GM18909 (cell line): ENCODE measurements at regions not wholly inside any gene's neighbourhood (a gene's known extent, or its start where the extent isn't known, plus 50 kb on each side); places are given as distances from the start of the nearest gene placed in this dataset.
"Not testable (repeated sequence)": the region's sequence is repeated elsewhere in the genome, so short reads cannot be mapped to it uniquely, and the experiment has no call there.

ENCODE experiments used
- ATAC-seq: cut with Tn5 transposase; IDR thresholded peaks from one replicate; pipeline ENCODE4 v1.9.1; 2021; ENCODE audit warnings: mild to moderate bottlenecking; ENCODE audit not compliant: unreplicated experiment, poor library complexity

- no peak for ATAC-seq
These were observed 765.2 kb upstream of the NUDT12 start for GRCh38 chr5:104327801-104328200.

DNA sequence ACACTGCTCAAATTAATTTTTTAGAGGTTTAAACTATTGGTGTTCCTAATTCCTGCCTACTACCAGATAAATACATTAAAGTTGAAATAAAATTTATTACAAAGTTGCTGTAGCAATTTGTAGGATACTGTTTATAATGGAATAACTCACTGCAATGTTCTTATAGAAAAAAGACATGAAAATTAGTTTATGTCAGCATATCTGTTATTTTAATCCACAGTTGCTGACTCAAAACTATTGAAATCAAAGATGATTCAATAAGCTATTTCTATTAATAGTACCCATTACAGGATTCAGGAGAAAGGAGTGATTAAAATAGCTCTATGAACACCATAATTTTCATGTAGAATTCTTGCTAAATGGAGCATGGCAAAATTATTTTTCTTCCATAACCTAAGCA is 764.4 kb upstream of the NUDT12 start:
- ATAC-seq, result no peak

DNA sequence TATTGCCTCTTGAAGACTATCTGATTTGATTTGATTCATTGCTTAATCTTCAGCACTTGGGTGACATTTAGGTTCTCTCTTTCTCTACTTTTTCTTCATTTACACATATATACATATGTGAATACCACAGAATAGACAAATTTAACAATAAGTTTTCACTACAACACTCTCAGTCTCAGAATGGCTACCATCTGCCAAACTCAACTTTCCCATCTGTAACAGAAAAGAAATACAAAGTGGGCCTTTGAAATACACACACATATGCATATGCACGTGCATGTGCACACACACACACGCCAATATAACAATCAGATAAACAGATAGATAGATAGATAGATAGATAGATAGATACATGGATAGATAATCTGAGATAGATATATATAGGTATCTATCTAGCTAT is 762.8 kb upstream of the NUDT12 start:
- ATAC-seq, result no peak

- ATAC-seq, result not testable (repeated sequence)
These were observed 754.1 kb upstream of the NUDT12 start for GRCh38 chr5:104316676-104317075.

- no peak for ATAC-seq
These were observed 749.9 kb upstream of the NUDT12 start for GRCh38 chr5:104312481-104312880.

DNA sequence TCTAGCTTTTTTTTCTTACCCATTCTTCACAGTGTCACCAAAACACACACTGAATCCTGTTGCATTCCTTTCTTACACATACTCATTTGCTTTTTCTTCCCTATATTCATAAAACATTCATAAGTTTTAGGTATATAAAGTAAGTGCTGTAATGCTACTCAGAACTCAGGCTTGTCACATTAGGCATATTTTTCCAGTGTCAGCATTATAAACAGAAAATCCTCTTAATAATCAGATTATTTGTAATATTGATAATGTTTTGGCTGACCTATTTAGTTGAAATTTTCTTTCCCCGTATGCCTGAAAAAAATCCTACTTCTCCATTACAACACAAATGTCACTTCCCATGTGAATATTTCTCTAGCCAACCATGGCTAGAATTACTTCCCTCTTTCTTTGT is 743.0 kb upstream of the NUDT12 start:
- no peak for ATAC-seq

- no peak for ATAC-seq
These were observed 737.6 kb upstream of the NUDT12 start for GRCh38 chr5:104299998-104300706.

- no peak for ATAC-seq
These were observed 735.9 kb upstream of the NUDT12 start for GRCh38 chr5:104298518-104298917.

- no peak for ATAC-seq
These were observed 734.5 kb upstream of the NUDT12 start for GRCh38 chr5:104297076-104297475.

DNA sequence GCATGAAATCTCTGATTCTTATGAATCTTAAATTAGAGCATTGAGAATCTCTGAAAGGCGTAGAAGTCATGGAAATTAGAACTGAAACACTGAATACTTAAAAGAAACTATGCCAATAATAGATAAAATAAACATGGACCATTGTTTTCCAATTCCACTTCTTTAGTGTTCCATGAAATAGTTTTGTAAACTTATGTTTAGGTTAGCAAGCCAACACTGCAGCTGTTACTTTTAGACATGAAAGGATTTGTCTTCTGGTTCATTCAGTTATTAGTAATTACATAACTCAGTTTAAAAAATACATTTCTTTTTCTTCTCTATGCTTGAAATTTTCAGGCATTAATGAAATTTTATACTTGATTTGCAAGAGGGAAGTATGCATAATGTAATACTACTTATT is 733.4 kb upstream of the NUDT12 start:
- no peak for ATAC-seq

DNA sequence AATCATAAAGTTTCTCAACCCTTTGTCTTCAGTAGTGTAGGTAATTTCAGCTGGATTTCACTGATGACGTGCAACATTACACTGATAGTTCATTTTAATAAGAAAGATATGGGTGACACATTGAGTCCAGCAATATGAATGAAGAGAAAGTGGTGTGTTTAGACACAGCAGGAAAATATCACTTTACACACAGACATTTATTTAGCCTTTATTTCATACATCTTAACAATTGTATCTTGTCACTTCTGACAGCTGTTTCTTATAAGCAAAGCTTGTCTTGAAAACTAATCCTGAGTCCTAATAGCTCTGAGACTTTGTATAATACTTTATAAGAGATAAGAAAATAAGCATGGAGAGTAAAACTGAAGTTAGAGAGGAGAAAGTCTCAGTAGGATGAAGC is 720.5 kb upstream of the NUDT12 start:
- no peak for ATAC-seq

GRCh38 chr5:104273725-104274124 is 711.1 kb upstream of the NUDT12 start:
- ATAC-seq, result no peak

DNA sequence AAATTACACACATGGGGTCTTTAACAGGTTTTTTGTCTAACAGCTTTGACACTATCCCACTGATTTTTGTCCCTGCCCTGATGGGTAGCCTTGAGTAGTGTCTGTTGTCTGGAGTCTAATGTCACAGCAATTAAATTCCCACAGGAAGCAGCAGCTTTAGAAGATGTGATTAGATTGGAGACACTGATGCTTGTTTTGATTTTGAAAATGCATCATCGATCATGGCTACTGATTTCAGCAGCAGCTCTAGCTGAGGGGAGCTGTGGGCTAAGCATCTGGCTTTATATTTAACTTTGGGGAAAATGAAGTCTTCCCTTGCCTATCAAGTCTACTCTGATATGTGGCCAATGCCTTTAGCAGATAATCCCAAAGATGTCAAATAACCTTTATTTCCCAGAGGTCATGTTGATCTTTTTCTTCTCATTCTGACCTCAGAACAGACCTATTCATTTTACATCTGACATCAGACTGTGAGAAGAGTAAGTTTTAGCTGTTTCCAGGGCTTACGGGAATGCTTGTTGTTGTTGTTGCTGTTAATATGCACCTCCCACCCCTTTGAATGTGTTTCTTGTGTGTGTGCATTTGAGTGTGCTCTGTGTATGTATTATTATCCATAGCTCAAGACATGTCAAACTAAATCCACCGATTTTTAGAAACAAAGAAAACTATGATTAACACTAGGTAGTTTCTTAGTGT is 704.9 kb upstream of the NUDT12 start:
- no peak for ATAC-seq

DNA sequence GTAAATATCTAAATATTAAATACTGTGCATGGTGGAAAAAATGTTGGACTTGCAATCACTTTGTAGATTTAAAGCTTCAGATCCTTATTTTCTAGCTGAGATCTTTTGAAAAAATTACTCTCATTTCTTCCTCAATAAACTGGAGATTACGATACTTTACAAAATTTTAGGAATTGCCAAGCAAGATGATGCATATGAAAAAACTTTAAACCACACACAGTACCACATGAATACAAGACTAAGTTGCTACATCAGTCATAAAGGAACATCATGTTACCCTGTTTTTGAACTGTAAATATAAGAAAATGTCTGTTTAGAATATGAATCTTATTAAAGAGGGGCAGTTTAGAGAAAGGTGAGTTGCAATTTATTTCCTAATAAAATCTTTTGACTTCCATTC is 703.6 kb upstream of the NUDT12 start:
- no peak for ATAC-seq

DNA sequence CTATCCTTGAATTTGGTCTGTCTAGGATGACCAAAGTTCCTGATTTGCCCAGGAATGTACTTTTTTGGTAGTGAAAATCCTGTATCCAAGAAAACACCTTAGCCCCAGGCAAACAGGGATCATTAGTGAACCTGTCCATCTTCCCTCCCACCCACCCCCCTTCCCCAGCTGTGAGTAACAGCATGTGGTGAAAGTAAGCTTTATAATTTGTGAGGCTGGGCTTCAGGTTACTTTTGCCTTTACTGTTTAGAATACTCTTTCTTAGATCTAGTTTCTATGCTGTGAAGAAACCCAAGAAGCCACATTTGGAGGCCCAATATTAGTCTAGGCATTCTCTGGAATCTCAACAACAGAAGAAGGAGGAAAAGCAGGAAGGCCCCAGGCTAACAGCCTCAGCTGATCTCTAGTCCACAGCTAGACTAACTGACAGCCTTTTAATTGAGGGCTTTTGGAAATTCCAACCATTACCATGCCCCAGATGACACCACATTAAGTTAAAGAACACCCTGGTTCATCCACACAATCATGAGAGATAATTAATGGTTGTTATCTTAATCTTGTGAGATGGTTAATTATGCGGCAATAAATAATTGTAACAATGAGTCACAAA is 703.0 kb upstream of the NUDT12 start:
- ATAC-seq, result no peak

GRCh38 chr5:104247260-104247659 is 684.7 kb upstream of the NUDT12 start:
- ATAC-seq, result no peak

GRCh38 chr5:104241046-104241445 is 678.5 kb upstream of the NUDT12 start:
- ATAC-seq, result no peak

GRCh38 chr5:104237586-104237985 is 675.0 kb upstream of the NUDT12 start:
- no peak for ATAC-seq

DNA sequence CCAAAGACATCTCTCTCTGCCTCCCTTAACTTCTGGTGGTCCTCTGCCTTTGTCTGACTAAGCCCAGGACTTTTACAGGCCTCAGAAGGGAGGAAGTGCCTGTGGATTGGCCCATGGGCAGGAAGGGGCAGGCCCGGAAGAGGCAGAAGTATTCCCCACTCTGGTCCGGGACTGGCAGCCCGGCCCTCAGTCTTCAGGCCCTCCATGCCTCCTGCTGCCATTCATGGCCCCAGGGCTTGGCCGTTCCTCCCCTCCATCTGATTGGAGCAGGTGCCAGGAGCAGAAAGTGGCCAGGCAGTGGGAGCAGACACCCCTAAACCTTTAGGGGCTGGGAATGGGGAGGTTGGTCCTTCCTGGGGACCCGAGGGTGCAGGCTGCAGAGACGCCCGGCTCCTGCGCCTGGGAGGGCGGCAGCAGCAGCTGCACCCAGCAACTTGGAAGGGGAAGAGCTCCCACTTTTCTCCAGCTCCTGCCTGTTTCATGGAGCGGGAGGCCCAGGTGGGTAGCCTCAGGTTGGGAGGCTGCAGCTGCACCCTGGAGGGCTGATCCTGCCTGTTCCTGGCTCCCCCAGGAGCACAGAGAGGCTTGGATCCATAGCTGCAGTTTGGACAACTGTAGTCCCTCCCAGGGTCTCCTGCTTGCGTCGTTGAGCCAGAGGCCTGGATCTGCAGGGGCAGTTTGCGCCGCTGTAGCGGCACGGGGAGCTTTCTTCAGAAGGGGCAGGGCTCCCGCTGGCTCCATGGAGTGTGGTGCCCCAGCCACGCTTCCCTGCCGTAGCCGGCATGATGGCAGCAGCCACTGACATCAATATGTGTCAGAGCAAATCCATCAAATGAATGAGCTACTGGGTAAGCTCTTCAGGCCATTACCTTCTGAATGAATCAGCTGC is 661.5 kb upstream of the NUDT12 start:
- ATAC-seq, result no peak

DNA sequence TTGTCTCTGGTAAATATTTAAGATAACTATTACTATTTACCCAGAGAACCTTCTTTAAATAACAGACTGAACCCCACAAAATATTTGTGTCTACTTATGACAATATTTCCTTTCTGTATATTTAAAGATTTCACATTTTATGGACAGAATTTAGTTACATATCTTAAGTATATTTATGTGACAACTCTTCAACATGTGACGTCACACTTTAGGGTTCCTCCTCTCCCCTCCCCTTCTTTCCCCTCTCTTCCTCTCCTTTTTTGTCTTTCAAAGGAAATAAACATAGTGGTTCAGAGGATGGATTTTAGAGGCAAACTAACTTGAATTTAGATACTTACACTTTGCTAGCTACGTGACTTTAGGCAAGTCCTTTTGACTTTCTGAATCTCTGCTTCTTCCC is 655.6 kb upstream of the NUDT12 start:
- ATAC-seq, result no peak

- no peak for ATAC-seq
These were observed 650.6 kb upstream of the NUDT12 start for GRCh38 chr5:104213216-104213615.
